GM20431 (cell line): ENCODE measurements at regions not wholly inside any gene's neighbourhood (a gene's known extent, or its start where the extent isn't known, plus 50 kb on each side); places are given as distances from the start of the nearest gene placed in this dataset.
"Not testable (repeated sequence)": the region's sequence is repeated elsewhere in the genome, so short reads cannot be mapped to it uniquely, and the experiment has no call there.

Experiments
- in situ Hi-C: fragments of 300-500 bp; cut with MseI, MboI; formaldehyde crosslinking; loops from one replicate; pipeline ENCODE4 v1.15.0; 2020; ENCODE audit warnings: low sequenced_read_pairs; ENCODE audit not compliant: unreplicated experiment

DNA sequence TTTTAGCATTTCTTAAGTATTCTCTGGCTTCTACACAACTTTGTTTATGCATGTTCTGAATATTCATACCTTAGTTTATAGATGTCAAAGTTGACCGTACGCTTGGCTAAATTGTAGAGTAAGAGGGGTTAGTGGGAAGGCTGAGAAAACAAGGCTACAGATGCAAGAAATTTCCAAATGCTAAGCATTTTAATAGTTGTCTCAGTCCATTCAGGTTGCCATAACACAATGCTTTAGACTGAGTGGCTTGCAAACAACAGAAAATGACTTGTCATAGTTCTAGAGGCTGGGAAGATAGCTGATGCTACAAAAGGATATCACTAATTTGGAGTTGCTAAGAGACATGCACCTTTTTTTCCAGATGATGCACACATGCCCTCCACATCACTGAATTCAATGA lies 53.0 kb upstream of the C1QTNF3 start:
- in situ Hi-C loops: not testable (repeated sequence)

DNA sequence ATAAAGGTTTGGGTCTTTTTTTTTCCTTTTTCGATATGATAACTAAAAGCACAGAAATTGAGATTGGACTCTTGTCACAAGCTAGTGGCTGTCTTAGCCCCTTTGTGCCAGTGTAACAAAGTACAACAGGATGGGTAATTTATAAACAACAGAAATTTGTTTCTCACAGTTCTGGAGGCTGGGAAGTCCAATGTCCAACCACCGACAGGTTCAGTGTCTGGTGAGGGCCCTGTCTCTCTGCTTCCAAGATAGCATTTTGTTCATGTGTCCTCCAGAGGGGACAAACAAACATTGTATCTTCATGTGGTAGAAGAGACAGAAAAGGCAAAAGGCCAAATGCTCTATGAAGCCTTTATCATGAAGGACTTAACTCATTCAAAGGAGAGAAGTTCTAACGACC lies 56.9 kb upstream of the C1QTNF3 start:
- in situ Hi-C loops: not testable (repeated sequence)

DNA sequence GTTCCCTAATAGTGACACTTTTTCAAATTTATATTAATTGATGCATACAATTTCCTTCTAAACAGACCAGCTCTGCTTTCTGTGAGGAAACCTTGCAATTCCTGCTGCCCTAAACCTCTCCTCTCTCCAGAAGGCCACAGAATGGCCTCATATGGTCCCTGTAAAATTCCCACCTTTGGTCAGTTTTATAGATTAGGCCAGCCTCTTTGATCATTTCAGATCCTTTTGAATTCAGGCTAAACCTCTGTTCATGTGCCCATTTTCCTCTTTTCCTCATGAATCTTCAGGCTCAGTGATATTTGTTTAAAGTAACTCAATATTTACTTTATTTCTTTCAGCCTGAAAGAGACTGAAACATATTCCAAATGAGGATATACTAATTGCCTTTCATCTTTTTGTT lies 58.6 kb upstream of the C1QTNF3 start:
- in situ Hi-C loops: not testable (repeated sequence)

DNA sequence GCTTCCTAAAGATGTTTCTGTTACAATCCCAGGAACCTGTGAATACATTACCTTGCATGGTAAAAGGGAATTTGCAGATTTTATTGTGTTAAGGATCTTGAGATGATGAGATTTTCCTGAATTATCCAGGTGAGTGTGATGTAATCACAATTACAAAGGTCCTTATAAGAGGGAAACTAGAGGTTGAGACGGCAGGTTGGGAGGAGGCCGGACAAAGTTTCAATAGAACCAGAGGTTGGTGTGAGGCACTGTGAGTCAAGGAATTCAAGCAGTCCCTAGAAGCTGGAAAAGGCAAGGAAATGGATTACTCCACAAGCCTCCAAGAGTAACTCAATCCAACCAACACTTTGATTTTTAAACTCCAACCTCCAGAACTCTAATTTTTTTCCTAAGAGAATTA lies 65.9 kb upstream of the C1QTNF3 start:
- in situ Hi-C loops: not testable (repeated sequence)

DNA sequence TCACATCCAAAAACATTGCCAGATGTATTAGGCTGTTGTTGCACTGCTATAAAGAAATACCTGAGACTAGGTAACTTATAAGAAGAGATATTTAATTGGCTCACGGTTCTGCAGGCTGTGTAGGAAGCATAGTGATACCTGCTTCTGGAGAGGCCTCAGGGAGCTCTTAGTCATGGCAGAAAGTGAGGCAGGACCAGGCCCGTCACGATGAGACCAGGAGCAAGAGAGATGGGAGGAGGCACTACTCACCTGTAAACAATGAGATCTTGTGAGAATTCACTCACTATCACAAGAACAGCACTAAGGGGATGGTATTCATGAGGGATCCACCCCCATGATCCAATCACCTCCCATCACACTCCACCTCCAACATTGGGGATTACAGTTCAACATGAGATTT lies 81.3 kb upstream of the C1QTNF3 start:
- in situ Hi-C loops: not testable (repeated sequence)

DNA sequence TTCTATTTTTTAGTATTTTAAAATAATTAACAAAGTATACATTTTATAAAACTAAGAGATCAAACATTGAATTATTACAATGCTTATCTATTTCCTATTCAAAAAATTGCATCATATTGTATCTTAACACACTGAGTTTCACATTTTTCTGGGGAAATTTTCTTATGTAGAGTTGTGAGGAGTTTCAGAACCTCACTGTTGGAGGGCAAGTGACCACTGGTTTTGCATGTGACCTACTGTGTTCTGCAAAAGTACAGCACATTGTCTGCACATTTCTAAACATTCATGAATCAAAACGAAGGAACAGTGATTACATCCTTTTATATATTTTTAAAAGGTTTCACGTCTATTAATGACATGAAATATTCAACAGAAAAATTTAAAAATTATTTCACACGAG lies 82.3 kb upstream of the C1QTNF3 start:
- in situ Hi-C loops: not testable (repeated sequence)

DNA sequence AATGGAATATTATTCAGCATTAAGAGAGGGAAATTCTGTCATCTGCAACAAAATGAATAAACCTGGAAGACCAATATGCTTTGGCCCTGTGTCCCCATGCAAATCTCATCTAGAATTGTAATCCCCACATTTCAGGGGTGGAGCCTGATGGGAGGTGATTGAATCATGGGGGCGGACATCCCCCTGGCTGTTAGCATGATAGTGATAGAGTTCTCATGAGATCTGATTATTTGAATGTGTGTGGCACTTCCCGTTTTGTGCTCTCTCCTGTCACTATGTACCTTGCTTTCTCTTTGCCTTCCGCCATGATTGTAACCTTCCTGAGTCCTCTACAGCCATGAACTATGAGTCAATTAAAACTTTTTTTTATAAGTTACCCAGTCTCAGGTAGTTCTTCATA lies 83.7 kb upstream of the C1QTNF3 start:
- in situ Hi-C loops: not testable (repeated sequence)

DNA sequence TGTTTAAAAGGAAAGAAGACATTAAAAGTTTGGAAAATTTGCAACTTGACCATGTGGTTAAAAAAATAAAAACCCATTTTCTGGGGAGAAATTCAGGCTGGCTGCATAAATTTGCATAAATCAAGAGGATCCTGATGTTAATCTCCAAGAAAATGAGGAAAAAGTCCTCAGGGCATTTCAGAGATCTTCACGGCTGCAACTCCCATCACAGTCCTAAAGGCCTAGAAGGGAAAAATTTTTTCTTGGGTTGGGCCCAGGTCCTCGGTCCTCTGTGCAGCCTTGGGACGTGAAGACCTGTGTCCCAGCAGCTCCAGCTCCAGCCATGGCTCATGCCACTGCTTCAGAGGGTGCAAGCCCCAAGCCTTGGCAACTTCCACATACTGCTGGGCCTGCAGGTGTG lies 84.8 kb upstream of the C1QTNF3 start:
- in situ Hi-C loops: not testable (repeated sequence)

DNA sequence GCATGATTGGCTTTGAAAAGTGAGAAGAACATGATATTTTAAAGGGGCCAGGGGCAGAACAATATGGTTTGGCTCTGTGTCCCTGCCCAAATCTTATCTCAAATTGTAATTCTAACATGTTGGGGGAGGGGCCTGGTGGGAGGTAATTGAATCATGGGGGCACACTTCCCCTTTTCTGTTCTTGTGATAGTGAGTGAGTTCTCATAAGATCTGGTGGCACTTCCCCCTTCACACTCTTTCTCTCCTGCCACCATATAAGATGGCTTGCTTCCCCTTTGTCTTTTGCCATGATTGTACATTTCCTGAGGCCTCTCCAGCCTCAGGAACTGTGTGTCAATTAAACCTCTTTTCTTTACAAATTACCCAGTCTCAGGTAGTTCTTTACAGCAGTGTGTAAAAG lies 85.9 kb upstream of the C1QTNF3 start:
- in situ Hi-C loops: not testable (repeated sequence)

DNA sequence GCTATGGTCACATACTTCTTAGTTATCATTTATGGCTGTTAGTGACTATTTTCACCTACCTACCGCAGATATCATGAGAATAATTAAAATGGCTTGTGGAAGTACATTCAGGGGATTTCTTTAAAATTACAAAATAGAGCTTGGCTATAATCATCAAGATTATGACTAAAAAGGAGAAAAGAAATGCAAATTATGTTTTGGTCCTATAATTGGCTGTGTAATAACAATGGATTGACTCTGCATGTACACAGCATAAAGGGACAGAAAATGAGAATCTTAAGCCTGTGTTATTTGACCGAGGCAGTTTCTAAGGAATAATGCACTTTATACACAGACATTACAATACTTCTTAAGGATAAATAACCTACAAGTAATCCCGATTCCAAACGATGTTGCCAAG lies 112.0 kb upstream of the C1QTNF3 start:
- in situ Hi-C loops: not testable (repeated sequence)

DNA sequence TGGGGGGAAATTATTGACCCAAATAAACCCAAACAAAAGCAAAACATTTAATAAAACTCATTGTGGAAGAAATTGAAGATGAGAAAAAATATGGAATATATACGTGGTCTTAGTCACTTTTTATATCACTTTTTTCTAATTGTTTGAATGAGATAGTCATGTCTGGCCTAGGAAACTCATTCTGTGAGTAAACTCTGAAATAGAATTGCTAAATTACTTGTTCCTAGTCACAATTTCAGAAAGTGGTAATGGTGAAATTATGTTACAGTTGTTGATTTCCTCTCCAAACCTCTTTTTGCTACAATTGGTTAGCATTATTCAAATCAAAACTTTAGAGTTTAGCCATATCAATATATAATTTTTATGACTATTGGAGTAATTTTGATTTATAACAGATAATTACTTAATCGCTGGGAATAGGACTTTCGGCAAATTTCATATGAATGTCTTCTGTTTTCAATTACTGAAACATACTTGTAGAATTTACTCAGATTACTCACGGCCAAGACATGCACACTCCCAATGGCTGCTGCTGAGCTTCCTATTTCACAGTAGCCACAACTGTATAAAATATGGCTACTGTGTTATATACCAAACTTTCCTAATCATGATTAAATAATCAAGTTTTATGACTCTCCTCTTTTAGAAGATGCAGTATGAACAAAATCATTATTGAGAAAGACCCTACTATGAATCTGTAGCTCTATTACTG lies 113.8 kb upstream of the C1QTNF3 start:
- in situ Hi-C loops: not testable (repeated sequence)

DNA sequence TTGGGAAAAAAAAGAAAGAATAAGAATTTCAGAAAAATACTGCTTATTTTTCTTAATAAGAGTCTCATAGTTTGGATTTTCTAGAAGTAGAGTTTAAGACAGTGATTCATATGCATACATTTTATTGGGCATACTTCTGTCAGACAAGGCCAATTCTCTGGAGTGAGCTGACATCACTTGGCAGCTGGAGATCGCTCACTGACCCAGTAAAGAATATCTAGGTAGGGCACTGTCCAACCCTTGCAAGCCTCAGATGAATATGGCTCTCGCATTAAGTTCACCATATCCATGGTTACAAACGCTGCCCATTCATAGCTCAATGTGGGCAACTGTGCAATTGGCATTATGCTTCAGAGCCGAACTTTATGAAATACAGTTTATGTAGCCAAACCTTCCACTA lies 117.9 kb upstream of the C1QTNF3 start:
- in situ Hi-C loops: not testable (repeated sequence)

DNA sequence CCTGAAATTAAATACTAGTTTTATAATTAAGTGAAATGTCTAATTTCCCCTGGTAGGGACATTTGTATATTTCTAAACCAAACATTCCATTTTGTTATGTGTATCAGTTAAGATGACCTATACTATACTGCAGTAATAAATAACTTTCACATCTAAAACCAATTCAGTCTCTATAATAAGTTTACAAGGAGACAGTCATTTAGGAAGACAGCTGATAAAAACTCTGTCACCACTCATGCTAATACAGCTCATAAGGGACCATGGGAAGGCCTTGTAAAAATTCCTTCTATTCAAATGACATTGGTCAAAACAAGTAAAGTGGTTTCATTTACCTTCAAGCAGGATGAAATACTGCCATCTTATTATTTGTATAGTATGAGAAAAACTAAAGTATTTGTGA lies 128.4 kb upstream of the C1QTNF3 start:
- in situ Hi-C loops: not testable (repeated sequence)

DNA sequence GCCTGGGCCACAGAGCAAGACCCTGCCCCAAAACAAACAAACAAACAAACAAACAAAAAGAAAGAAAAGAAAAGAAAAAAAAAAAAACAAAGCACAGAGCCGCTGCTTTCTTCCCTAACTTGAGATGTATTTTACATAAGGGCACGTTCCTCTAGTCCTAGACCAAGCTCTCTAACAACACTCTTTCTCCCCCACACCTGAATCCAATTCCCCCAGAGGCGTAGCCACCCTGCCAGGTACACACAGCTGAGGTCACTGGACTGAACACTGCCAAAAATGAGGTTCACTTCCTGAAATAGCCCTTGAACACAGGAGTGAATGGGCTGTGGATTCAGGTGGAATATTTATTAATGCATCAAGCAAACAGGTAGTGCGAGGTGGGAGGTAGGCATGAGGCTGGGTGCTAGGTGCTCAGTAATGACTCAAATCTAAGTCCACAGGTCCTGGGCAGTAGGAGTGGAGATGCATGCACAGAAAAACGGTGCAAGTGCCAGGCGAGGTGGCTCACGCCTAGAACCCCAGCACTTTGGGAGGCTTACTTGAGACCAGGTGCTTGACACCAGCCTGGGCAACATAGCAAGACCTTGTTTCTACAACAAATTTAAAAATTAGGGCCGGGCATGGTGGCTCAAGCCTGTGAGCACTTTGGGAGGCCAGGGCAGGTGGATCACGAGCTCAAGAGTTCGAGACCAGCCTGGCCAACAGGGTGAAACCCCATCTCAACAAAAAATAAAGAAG lies 136.6 kb upstream of the C1QTNF3 start:
- in situ Hi-C loops: not testable (repeated sequence)

DNA sequence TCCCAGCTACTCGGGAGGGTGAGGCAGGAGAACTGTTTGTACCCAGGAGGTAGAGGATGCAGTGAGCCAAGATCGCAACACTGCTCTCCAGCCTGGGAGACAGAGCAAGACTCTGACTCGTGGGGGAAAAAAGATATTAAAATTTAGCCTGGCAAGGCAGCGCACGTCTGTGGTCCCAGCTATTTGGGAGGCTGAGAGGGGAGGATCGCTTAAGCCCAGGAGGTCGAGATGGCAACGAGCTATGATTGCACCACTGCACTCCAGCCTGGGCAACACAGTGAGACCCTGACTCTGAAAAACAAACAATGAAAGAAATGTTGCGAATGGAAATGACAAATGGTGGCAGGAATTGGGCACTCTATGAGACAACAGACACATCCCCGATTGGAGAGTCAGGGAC lies 137.2 kb upstream of the C1QTNF3 start:
- in situ Hi-C loops: not testable (repeated sequence)

DNA sequence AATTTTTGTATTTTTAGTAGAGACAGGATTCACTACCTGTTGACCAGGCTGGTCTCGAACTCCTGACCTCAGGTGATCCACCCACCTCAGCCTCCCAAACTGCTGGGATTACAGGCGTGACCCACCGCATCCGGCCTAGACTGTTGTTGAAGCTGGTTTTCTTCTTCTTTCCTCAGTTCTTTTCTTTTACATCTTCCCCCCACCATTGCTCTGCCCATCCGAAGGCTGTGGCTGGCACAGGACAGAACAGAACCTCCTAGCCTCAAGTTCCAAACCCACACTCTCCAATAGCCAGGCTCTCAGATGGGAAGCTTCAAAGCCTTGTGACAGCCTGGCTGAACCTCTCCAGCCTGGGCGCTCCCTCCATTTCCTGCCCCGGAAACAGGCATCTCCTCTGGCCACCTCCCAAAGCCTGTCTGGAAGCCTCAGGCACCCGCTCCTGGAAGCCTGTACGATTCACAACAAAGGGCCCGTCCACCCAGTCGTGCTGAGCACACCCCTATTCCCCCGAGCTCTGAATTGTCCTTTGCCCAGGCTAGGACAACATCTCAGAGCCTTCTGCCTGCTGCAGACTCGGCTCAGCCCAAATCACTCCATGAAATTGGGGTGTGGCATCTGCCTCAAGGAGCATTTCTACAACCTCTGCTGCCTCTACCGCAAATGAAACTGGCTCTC lies 138.1 kb upstream of the C1QTNF3 start:
- in situ Hi-C loops: not testable (repeated sequence)

DNA sequence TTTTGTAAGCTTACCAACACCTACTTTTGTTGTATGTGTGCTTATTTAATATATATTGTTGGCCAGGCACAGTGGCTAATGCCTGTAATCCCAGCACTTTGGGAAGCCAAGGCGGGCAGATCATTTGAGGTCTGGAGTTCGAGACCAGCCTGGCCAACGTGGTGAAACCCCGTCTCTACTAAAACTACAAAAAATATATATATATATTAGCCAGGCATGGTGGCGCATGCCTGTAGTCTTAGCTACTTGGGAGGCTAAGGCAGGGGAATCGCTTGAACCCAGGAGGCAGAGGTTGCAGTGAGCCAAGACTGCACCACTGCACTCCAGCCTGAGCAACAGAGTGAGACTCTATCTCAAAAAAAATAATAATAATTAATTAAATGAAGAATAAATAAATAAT lies 142.0 kb upstream of the C1QTNF3 start:
- in situ Hi-C loops: not testable (repeated sequence)

DNA sequence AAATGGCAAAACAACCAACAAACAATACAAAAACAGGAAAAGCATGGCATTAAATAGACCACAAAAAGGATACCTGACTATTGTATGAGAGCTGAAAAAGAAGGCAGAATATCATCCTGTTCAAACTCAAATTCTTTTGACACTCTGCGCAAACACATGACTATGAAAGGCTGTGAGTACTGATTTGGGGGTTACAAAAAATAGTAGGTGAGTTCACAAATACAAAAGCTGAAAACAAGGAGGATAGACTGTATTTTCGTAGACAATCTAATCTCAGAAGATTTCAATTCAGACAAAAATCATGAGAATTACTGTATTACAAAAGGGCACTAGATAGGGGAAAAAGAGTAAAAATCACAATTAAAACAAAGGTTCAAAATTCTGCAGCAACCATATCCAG lies 142.6 kb upstream of the C1QTNF3 start:
- in situ Hi-C loops: not testable (repeated sequence)

DNA sequence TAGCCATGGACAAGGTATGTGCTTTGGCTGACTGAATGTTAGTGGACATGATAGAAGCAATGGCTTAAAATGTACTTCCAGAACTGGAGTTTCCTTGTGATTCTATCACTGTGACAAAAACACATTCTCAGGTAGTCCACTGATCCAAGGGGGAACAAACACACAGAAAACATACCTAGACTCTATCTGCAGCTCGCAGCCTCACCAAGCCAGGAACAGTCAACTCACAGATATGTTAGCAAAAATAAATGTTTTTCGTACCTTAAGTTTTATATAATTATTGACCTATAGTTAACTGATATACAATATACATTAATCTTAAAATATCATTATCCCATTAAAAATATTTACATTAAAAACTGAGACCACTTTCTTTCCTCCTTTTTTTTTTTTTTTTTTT lies 143.1 kb upstream of the C1QTNF3 start:
- in situ Hi-C loops: not testable (repeated sequence)

DNA sequence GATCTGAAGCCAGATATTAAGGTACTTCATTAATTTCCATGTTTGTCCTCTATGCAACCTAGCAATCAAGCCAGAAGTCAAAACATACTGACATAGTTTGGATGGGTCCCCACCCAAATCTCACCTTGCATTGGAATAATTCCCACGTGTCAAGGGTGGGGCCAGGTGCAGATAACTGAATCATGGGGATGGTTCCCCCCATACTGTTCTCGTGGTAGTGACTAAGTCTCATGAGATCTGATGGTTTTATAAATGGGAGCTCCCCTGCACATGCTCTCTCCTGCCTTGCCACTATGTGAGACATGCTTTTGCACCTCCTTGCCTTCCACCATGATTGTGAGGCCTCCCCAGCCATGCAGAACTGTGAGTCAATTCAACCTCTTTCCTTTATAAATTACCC lies 143.9 kb upstream of the C1QTNF3 start:
- in situ Hi-C loops: not testable (repeated sequence)

DNA sequence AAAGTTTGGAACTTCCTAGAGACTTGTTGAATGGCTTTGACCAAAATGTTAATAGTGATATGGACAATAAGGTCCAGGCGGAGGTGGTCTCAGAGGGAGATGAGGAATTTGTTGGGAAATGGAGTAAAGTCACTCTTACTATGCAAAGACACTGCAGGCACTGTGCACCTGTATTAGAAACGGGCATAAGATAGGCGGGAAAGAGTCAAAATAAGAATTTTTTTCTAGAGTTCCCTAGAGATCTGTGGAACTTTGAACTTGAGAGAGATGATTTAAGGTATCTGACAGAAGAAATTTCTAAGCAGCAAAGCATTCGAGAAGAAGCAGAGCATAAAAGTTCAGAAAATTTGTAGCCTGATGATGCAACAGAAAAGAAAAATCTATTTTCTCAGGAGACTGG lies 144.4 kb upstream of the C1QTNF3 start:
- in situ Hi-C loops: not testable (repeated sequence)
